ENCODE measurements at regions not wholly inside any gene's neighbourhood (a gene's known extent, or its start where the extent isn't known, plus 50 kb on each side); places are given as distances from the start of the nearest gene placed in this dataset.

DNA sequence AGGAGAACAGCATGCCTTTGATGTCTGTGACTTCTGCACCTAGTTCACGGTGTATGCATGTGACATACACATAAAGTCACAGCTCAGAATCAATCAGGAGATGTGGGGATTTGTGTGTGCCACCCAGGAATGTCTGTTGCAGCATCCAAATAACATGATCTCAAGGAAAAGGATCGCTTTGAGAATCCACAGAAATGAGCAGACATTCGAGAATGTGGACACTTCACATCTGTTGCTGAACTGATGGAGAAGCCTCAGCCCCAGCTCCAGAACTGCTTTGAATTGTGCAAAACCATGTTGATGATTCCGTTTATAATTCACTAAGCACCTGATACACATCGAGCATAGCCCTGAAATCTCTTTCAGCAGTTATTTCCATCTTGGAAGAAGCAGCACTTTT lies 208.6 kb downstream of the CMPK2 start:
- POLR2A ChIA-PET = no interaction called here
- DNase-seq (ENCODE audit: low read depth, low spot score) = no peak
- no TSS peak for BruUV-seq (replicated peaks)
- Histone ChIP-seq H3K27ac (ENCODE audit: low read depth, low read length) (no peak overlapping the region), H3K36me3 (ENCODE audit: control insufficient read depth in 1 of 2, insufficient read depth in 2 of 2, low read length in 2 of 2) (no peaks in the 10 kb centered on the region), H2AFZ (ENCODE audit: low read depth, low read length, poor library complexity, severe bottlenecking) (no peak overlapping the region), H3K9ac (ENCODE audit: low read length) (no peak overlapping the region), H3K79me2 (ENCODE audit: insufficient read depth, low read length) (no peaks in the 10 kb centered on the region), H3K4me2 (ENCODE audit: low read length) (no peak overlapping the region), H3K4me3 (replicated peaks in 1 of 2; ENCODE audit: low read depth in 1 of 2, low read length in 2 of 2) (no peak overlapping the region), H3K9me3 (ENCODE audit: control insufficient read depth in 1 of 2, insufficient read depth in 1 of 2, low read depth in 1 of 2, low read length in 2 of 2) (no peaks in the 10 kb centered on the region; a peak in 1 of 4 replicates), H3K27me3 (ENCODE audit: insufficient read depth, low read length) (no peaks in the 10 kb centered on the region), H4K20me1 (ENCODE audit: insufficient read depth) (no peaks in the 10 kb centered on the region), H3K4me1 (ENCODE audit: control insufficient read depth in 1 of 2, insufficient read depth in 2 of 2, low read length in 2 of 2) (no peaks in the 10 kb centered on the region), H3K9me2 (ENCODE audit: insufficient read depth) (no peaks in the 10 kb centered on the region)
- CTCF ChIA-PET = no interaction called here
- ATAC-seq = no peak
- TF ChIP-seq POLR2A (IDR thresholded peaks at IDR 0.05; ENCODE audit: borderline replicate concordance, extremely low read depth, insufficient read depth, insufficient read length) = no peak
- intact Hi-C loops (cut with micrococcal nuclease) = no loop called here
- RAD21 ChIA-PET (ENCODE audit: low non-redundant PET in 1 of 2, low total read pairs in 2 of 2, uncharacterized antibody in 2 of 2, unreplicated experiment in 2 of 2) = no interaction called here

GRCh38 chr2:6657855-6658254 lies 207.9 kb downstream of the CMPK2 start:
- no peak overlapping the region for H3K27ac ChIP-seq (ENCODE audit: low read depth, low read length)
- H3K79me2 ChIP-seq (ENCODE audit: insufficient read depth, low read length) = no peaks in the 10 kb centered on the region
- no peak overlapping the region for H2AFZ ChIP-seq (ENCODE audit: low read depth, low read length, poor library complexity, severe bottlenecking)
- DNase-seq (ENCODE audit: low read depth, low spot score) = no peak
- H4K20me1 ChIP-seq (ENCODE audit: insufficient read depth) = no peaks in the 10 kb centered on the region
- no peaks in the 10 kb centered on the region for H3K9me2 ChIP-seq (ENCODE audit: insufficient read depth)
- H3K4me3 ChIP-seq (replicated peaks in 1 of 2; ENCODE audit: low read depth in 1 of 2, low read length in 2 of 2) = no peak overlapping the region
- H3K27me3 ChIP-seq (ENCODE audit: insufficient read depth, low read length) = no peaks in the 10 kb centered on the region
- BruUV-seq (replicated peaks) = no TSS peak
- ChIA-PET RAD21 (ENCODE audit: low non-redundant PET in 1 of 2, low total read pairs in 2 of 2, uncharacterized antibody in 2 of 2, unreplicated experiment in 2 of 2) (no interaction called here), POLR2A (no interaction called here), CTCF (no interaction called here)
- ATAC-seq = no peak
- no peak overlapping the region for H3K4me2 ChIP-seq (ENCODE audit: low read length)
- H3K36me3 ChIP-seq (ENCODE audit: control insufficient read depth in 1 of 2, insufficient read depth in 2 of 2, low read length in 2 of 2) = no peaks in the 10 kb centered on the region
- TF ChIP-seq EGR1 (IDR thresholded peaks at IDR 0.05; ENCODE audit: low read depth) (no peak), MAX (IDR thresholded peaks at IDR 0.05) (no peak), POLR2AphosphoS5 (IDR thresholded peaks at IDR 0.05; ENCODE audit: low read depth, low read length) (no peak), ZNF274 (IDR thresholded peaks at IDR 0.05; ENCODE audit: low read depth, low read length) (no peak), SP1 (IDR thresholded peaks at IDR 0.05; ENCODE audit: low read depth) (no peak), POLR2A (IDR thresholded peaks at IDR 0.05; ENCODE audit: borderline replicate concordance, extremely low read depth, insufficient read depth, insufficient read length) (no peak), YY1 (IDR thresholded peaks at IDR 0.05; ENCODE audit: extremely low read depth, insufficient replicate concordance, low read depth, low read length) (no peak), ELF1 (IDR thresholded peaks at IDR 0.05; ENCODE audit: borderline replicate concordance, low read depth) (no peak), SRF (IDR thresholded peaks at IDR 0.05; ENCODE audit: low read depth) (no peak), CEBPB (IDR thresholded peaks at IDR 0.05; ENCODE audit: low read depth) (no peak), ZBTB33 (IDR thresholded peaks at IDR 0.05; ENCODE audit: extremely low read depth, insufficient replicate concordance, low read length) (no peak), FOSL1 (IDR thresholded peaks at IDR 0.05; ENCODE audit: low read depth) (no peak), EZH2phosphoT487 (IDR thresholded peaks at IDR 0.05; ENCODE audit: borderline replicate concordance) (no peak), ZFX (IDR thresholded peaks at IDR 0.05) (no peak), RAD21 (IDR thresholded peaks at IDR 0.05; ENCODE audit: low read depth) (no peak), SIN3A (IDR thresholded peaks at IDR 0.05; ENCODE audit: low read depth) (no peak)
- TF ChIP-seq, protein P1, sequence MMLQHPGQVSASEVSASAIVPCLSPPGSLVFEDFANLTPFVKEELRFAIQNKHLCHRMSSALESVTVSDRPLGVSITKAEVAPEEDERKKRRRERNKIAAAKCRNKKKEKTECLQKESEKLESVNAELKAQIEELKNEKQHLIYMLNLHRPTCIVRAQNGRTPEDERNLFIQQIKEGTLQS (IDR thresholded peaks at IDR 0.05) = no peak
- TF ChIP-seq, protein P2, sequence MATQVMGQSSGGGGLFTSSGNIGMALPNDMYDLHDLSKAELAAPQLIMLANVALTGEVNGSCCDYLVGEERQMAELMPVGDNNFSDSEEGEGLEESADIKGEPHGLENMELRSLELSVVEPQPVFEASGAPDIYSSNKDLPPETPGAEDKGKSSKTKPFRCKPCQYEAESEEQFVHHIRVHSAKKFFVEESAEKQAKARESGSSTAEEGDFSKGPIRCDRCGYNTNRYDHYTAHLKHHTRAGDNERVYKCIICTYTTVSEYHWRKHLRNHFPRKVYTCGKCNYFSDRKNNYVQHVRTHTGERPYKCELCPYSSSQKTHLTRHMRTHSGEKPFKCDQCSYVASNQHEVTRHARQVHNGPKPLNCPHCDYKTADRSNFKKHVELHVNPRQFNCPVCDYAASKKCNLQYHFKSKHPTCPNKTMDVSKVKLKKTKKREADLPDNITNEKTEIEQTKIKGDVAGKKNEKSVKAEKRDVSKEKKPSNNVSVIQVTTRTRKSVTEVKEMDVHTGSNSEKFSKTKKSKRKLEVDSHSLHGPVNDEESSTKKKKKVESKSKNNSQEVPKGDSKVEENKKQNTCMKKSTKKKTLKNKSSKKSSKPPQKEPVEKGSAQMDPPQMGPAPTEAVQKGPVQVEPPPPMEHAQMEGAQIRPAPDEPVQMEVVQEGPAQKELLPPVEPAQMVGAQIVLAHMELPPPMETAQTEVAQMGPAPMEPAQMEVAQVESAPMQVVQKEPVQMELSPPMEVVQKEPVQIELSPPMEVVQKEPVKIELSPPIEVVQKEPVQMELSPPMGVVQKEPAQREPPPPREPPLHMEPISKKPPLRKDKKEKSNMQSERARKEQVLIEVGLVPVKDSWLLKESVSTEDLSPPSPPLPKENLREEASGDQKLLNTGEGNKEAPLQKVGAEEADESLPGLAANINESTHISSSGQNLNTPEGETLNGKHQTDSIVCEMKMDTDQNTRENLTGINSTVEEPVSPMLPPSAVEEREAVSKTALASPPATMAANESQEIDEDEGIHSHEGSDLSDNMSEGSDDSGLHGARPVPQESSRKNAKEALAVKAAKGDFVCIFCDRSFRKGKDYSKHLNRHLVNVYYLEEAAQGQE (IDR thresholded peaks at IDR 0.05; ENCODE audit: low read depth) = no peak
- H3K9ac ChIP-seq (ENCODE audit: low read length) = no peak overlapping the region
- no peaks in the 10 kb centered on the region; a peak in 1 of 4 replicates for H3K9me3 ChIP-seq (ENCODE audit: control insufficient read depth in 1 of 2, insufficient read depth in 1 of 2, low read depth in 1 of 2, low read length in 2 of 2)
- no peaks in the 10 kb centered on the region for H3K4me1 ChIP-seq (ENCODE audit: control insufficient read depth in 1 of 2, insufficient read depth in 2 of 2, low read length in 2 of 2)
- intact Hi-C loops (cut with micrococcal nuclease) = no loop called here

Measured in HCT116 (cell line).